ENCODE measurements at regions not wholly inside any gene's neighbourhood (a gene's known extent, or its start where the extent isn't known, plus 50 kb on each side); places are given as distances from the start of the nearest gene placed in this dataset.

GRCh38 chr11:32325187-32325586 is 110.2 kb downstream of the WT1 start:
- Mint-ChIP-seq H3K27ac (ENCODE audit: unreplicated experiment) (no peak overlapping the region), H3K4me3 (ENCODE audit: unreplicated experiment) (no peak overlapping the region), H3K9me3 (ENCODE audit: unreplicated experiment) (no peaks in the 10 kb centered on the region), H3K27me3 (ENCODE audit: unreplicated experiment) (peaks cover 2% of the 10 kb centered on the region), H3K4me1 (ENCODE audit: unreplicated experiment) (no peaks in the 10 kb centered on the region), H3K36me3 (ENCODE audit: low read depth, unreplicated experiment) (no peaks in the 10 kb centered on the region)
- DNase-seq (ENCODE audit: low spot score): no peak
- no peak for TF ChIP-seq CTCF (IDR thresholded peaks at IDR 0.05; ENCODE audit: unreplicated experiment)

- TF ChIP-seq CTCF (IDR thresholded peaks at IDR 0.05; ENCODE audit: unreplicated experiment): no peak
- Mint-ChIP-seq H3K27me3 (ENCODE audit: unreplicated experiment) (peaks cover 2% of the 10 kb centered on the region), H3K4me3 (ENCODE audit: unreplicated experiment) (no peak overlapping the region), H3K27ac (ENCODE audit: unreplicated experiment) (no peak overlapping the region), H3K9me3 (ENCODE audit: unreplicated experiment) (no peaks in the 10 kb centered on the region), H3K4me1 (ENCODE audit: unreplicated experiment) (no peaks in the 10 kb centered on the region), H3K36me3 (ENCODE audit: low read depth, unreplicated experiment) (no peaks in the 10 kb centered on the region)
- DNase-seq (ENCODE audit: low spot score): no peak
These were observed 109.6 kb downstream of the WT1 start for GRCh38 chr11:32325725-32326124.

GRCh38 chr11:32326522-32326921 is 108.8 kb downstream of the WT1 start:
- Mint-ChIP-seq H3K27me3 (ENCODE audit: unreplicated experiment) (peaks cover 2% of the 10 kb centered on the region), H3K4me3 (ENCODE audit: unreplicated experiment) (no peak overlapping the region), H3K4me1 (ENCODE audit: unreplicated experiment) (no peaks in the 10 kb centered on the region), H3K9me3 (ENCODE audit: unreplicated experiment) (no peaks in the 10 kb centered on the region), H3K27ac (ENCODE audit: unreplicated experiment) (no peak overlapping the region), H3K36me3 (ENCODE audit: low read depth, unreplicated experiment) (no peaks in the 10 kb centered on the region)
- no peak for DNase-seq (ENCODE audit: low spot score)
- TF ChIP-seq CTCF (IDR thresholded peaks at IDR 0.05; ENCODE audit: unreplicated experiment): no peak

GRCh38 chr11:32328392-32328791 is 106.9 kb downstream of the WT1 start:
- H3K36me3 Mint-ChIP-seq (ENCODE audit: low read depth, unreplicated experiment): no peaks in the 10 kb centered on the region
- no peak overlapping the region for H3K27ac Mint-ChIP-seq (ENCODE audit: unreplicated experiment)
- no peaks in the 10 kb centered on the region for H3K4me1 Mint-ChIP-seq (ENCODE audit: unreplicated experiment)
- TF ChIP-seq CTCF (IDR thresholded peaks at IDR 0.05; ENCODE audit: unreplicated experiment): no peak
- no peaks in the 10 kb centered on the region for H3K9me3 Mint-ChIP-seq (ENCODE audit: unreplicated experiment)
- H3K27me3 Mint-ChIP-seq (ENCODE audit: unreplicated experiment): peaks cover 6% of the 10 kb centered on the region
- no peak overlapping the region for H3K4me3 Mint-ChIP-seq (ENCODE audit: unreplicated experiment)
- DNase-seq (ENCODE audit: low spot score): no peak

- no peak for DNase-seq (ENCODE audit: low spot score)
- Mint-ChIP-seq H3K4me1 (ENCODE audit: unreplicated experiment) (no peaks in the 10 kb centered on the region), H3K9me3 (ENCODE audit: unreplicated experiment) (no peaks in the 10 kb centered on the region), H3K36me3 (ENCODE audit: low read depth, unreplicated experiment) (no peaks in the 10 kb centered on the region), H3K27me3 (ENCODE audit: unreplicated experiment) (peaks cover 8% of the 10 kb centered on the region), H3K4me3 (ENCODE audit: unreplicated experiment) (no peak overlapping the region), H3K27ac (ENCODE audit: unreplicated experiment) (no peak overlapping the region)
- TF ChIP-seq CTCF (IDR thresholded peaks at IDR 0.05; ENCODE audit: unreplicated experiment): no peak
These were observed 104.2 kb downstream of the WT1 start for GRCh38 chr11:32331098-32331497.

Data from endothelial cell (in vitro differentiated cells).